Right atrium auricular region (tissue), 2 donors: ENCODE measurements at regions not wholly inside any gene's neighbourhood (a gene's known extent, or its start where the extent isn't known, plus 50 kb on each side); places are given as distances from the start of the nearest gene placed in this dataset.

Experiments
- DNase-seq: peaks from one replicate; pipeline ENCODE4 v3.0.0-alpha.2; 2019; ENCODE audit warnings: low spot score
- H3K27ac ChIP-seq, 2 donors: fragments of 200-600 bp; sonication (generic); 1 replicate in 1 of 2; 2 replicates in 1 of 2; pipeline ENCODE4 v1.5.1; 2016 to 2019
- H3K27me3 ChIP-seq, 2 donors: fragments of 200-600 bp; sonication (generic); one replicate each; pipeline versions ENCODE4 v1.5.1 to v1.6.0; 2017 to 2019
- H3K36me3 ChIP-seq: fragments of 200-600 bp; sonication (generic); one replicate; pipeline ENCODE4 v1.5.1; 2016
- H3K4me1 ChIP-seq, 2 donors: fragments of 200-600 bp; sonication (generic); one replicate each; pipeline versions ENCODE4 v1.5.1 to v1.6.0; 2017 to 2019
- H3K4me3 ChIP-seq, 2 donors: fragments of 200-600 bp; sonication (generic); 1 replicate in 1 of 2; 2 replicates in 1 of 2; pipeline ENCODE4 v1.5.1; 2017 to 2019; ENCODE audit warnings: mild to moderate bottlenecking in 1 of 2, moderate library complexity in 1 of 2
- H3K9me3 ChIP-seq, 2 donors: fragments of 200-600 bp; sonication (generic); one replicate each; pipeline ENCODE4 v1.5.1; 2019
- CTCF ChIP-seq, 2 donors: fragments of 200-600 bp; sonication (generic); IDR thresholded peaks; one replicate each; pipeline ENCODE4 v1.5.1; 2019; ENCODE audit warnings: antibody characterized with exemption in 2 of 2

- TF ChIP-seq CTCF (IDR thresholded peaks at IDR 0.05) = no peak
- Histone ChIP-seq H3K4me3 (no peak overlapping the region), H3K27ac (no peak overlapping the region), H3K4me1 (no peaks in the 10 kb centered on the region), H3K36me3 (no peaks in the 10 kb centered on the region), H3K27me3 (no peaks in the 10 kb centered on the region), H3K9me3 (no peaks in the 10 kb centered on the region)
- DNase-seq = no peak
These were observed 250.1 kb downstream of the TBX18 start for GRCh38 chr6:84514089-84514971.

- H3K9me3 ChIP-seq = no peaks in the 10 kb centered on the region
- TF ChIP-seq CTCF (IDR thresholded peaks at IDR 0.05) = no peak
- DNase-seq = no peak
- H3K4me1 ChIP-seq = no peaks in the 10 kb centered on the region
- H3K36me3 ChIP-seq = no peaks in the 10 kb centered on the region
- H3K27ac ChIP-seq = no peak overlapping the region
- H3K4me3 ChIP-seq = no peak overlapping the region
- no peaks in the 10 kb centered on the region for H3K27me3 ChIP-seq
These were observed 252.0 kb downstream of the TBX18 start for GRCh38 chr6:84512391-84512790.

- H3K27me3 ChIP-seq = no peaks in the 10 kb centered on the region
- H3K4me1 ChIP-seq = no peaks in the 10 kb centered on the region
- no peak overlapping the region for H3K27ac ChIP-seq
- no peak for DNase-seq
- TF ChIP-seq CTCF (IDR thresholded peaks at IDR 0.05) = no peak
- H3K4me3 ChIP-seq = no peak overlapping the region
- H3K9me3 ChIP-seq = no peaks in the 10 kb centered on the region
- no peaks in the 10 kb centered on the region for H3K36me3 ChIP-seq
These were observed 252.5 kb downstream of the TBX18 start for GRCh38 chr6:84511929-84512328.

- no peak overlapping the region for H3K27ac ChIP-seq
- no peaks in the 10 kb centered on the region for H3K36me3 ChIP-seq
- no peak for TF ChIP-seq CTCF (IDR thresholded peaks at IDR 0.05)
- no peak overlapping the region for H3K4me3 ChIP-seq
- H3K27me3 ChIP-seq = no peaks in the 10 kb centered on the region
- DNase-seq = no peak
- H3K4me1 ChIP-seq = no peaks in the 10 kb centered on the region
- peaks cover 0 to 8% of the 10 kb centered on the region in 2 donors for H3K9me3 ChIP-seq
These were observed 255.4 kb downstream of the TBX18 start for GRCh38 chr6:84508981-84509380.

- Histone ChIP-seq H3K9me3 (peaks cover 0 to 8% of the 10 kb centered on the region in 2 donors), H3K4me3 (no peak overlapping the region), H3K4me1 (no peaks in the 10 kb centered on the region), H3K27ac (no peak overlapping the region), H3K36me3 (no peaks in the 10 kb centered on the region), H3K27me3 (no peaks in the 10 kb centered on the region)
- TF ChIP-seq CTCF (IDR thresholded peaks at IDR 0.05) = no peak
- DNase-seq = no peak
These were observed 256.1 kb downstream of the TBX18 start for GRCh38 chr6:84508334-84508733.

GRCh38 chr6:84504025-84504424 lies 260.4 kb downstream of the TBX18 start:
- H3K4me3 ChIP-seq = no peak overlapping the region
- no peaks in the 10 kb centered on the region for H3K4me1 ChIP-seq
- DNase-seq = no peak
- H3K9me3 ChIP-seq = peaks cover 0 to 8% of the 10 kb centered on the region in 2 donors
- no peaks in the 10 kb centered on the region for H3K36me3 ChIP-seq
- no peaks in the 10 kb centered on the region for H3K27me3 ChIP-seq
- TF ChIP-seq CTCF (IDR thresholded peaks at IDR 0.05) = no peak
- no peak overlapping the region for H3K27ac ChIP-seq
